PC-9 (cell line): ENCODE measurements at regions not wholly inside any gene's neighbourhood (a gene's known extent, or its start where the extent isn't known, plus 50 kb on each side); places are given as distances from the start of the nearest gene placed in this dataset.

Experiments
- BruUV-seq: library from RNA; stranded (reverse); fragments of 400-500 nt; replicated peaks from 2 replicates; lab custom pipeline; 2021; lab: Mats Ljungman, UMichigan
- CTCF ChIA-PET: fragments of 300-600 bp; sonication (Branson Sonifier 250); formaldehyde crosslinking; loops from one replicate; lab custom pipeline; 2022; ENCODE audit warnings: antibody characterized with exemption; lab: Charles Lee
- POLR2A ChIA-PET: fragments of 300-600 bp; sonication (Branson Sonifier 250); formaldehyde crosslinking; loops from one replicate; lab custom pipeline; 2022; ENCODE audit warnings: antibody characterized with exemption; ENCODE audit not compliant: unreplicated experiment; lab: Charles Lee
- DNase-seq, 2 experiments: peaks; one replicate each; pipeline versions ENCODE4 v3.0.0 to v3.0.0-alpha.2; 2015 to 2022; ENCODE audit warnings: mixed read lengths in 1 of 2
- H2AFZ ChIP-seq: fragments of 200-600 bp; sonication (generic); 2 replicates; pipeline ENCODE4 v1.8.1; 2017; ENCODE audit warnings: antibody characterized with exemption
- H3F3A ChIP-seq: fragments of 200-600 bp; sonication (generic); 2 replicates; pipeline ENCODE4 v1.8.1; 2017; ENCODE audit warnings: antibody characterized with exemption, mild to moderate bottlenecking, low read depth; ENCODE audit not compliant: insufficient read depth
- H3K27ac ChIP-seq: fragments of 200-600 bp; sonication (generic); 2 replicates; pipeline ENCODE4 v1.6.1; 2016; ENCODE audit warnings: mixed run types
- H3K27me3 ChIP-seq: fragments of 200-600 bp; sonication (generic); 2 replicates; pipeline ENCODE4 v1.6.1; 2016; ENCODE audit warnings: low read depth, mixed run types; ENCODE audit not compliant: insufficient read depth
- H3K36me3 ChIP-seq: fragments of 200-600 bp; sonication (generic); 2 replicates; pipeline ENCODE4 v1.6.1; 2016; ENCODE audit warnings: low read depth, mixed run types
- H3K4me1 ChIP-seq: fragments of 200-600 bp; sonication (generic); replicated peaks from 2 replicates; pipeline ENCODE4 v1.6.1; 2016; ENCODE audit warnings: mixed run types; ENCODE audit not compliant: insufficient read depth
- H3K4me2 ChIP-seq: fragments of 200-600 bp; sonication (generic); 2 replicates; pipeline ENCODE4 v1.6.1; 2017; ENCODE audit warnings: mixed run types
- H3K4me3 ChIP-seq: fragments of 200-600 bp; sonication (generic); 2 replicates; pipeline ENCODE4 v1.6.1; 2016; ENCODE audit warnings: mixed run types
- H3K79me2 ChIP-seq: fragments of 200-600 bp; sonication (generic); 2 replicates; pipeline ENCODE4 v1.6.1; 2017; ENCODE audit warnings: low read depth, mixed run types
- H3K9me2 ChIP-seq: fragments of 200-600 bp; sonication (generic); 2 replicates; pipeline ENCODE4 v1.8.1; 2017; ENCODE audit warnings: mild to moderate bottlenecking; ENCODE audit not compliant: insufficient read depth
- H3K9me3 ChIP-seq: fragments of 200-600 bp; sonication (generic); 2 replicates; pipeline ENCODE4 v1.8.1; 2016; ENCODE audit warnings: low read depth; ENCODE audit not compliant: insufficient read depth
- H4K20me1 ChIP-seq: fragments of 200-600 bp; sonication (generic); 2 replicates; pipeline ENCODE4 v1.8.1; 2017; ENCODE audit not compliant: insufficient read depth
- EZH2 ChIP-seq: fragments of 200-600 bp; sonication (generic); IDR thresholded peaks from 2 replicates; pipeline ENCODE4 v1.8.0; 2017; ENCODE audit warnings: antibody characterized with exemption, low read depth
- intact Hi-C: fragments of 100-400 bp; cut with micrococcal nuclease; formaldehyde crosslinking; loops from one replicate; pipeline ENCODE4 v1.10.0; 2022; ENCODE audit not compliant: unreplicated experiment
- TF ChIP-seq, protein P1 (sequence below): fragments of 200-600 bp; sonication (generic); conservative IDR thresholded peaks from 2 replicates; pipeline ENCODE4 v1.6.1; 2017; ENCODE audit warnings: mixed run types, antibody characterized with exemption, mild to moderate bottlenecking, moderate library complexity

DNA sequence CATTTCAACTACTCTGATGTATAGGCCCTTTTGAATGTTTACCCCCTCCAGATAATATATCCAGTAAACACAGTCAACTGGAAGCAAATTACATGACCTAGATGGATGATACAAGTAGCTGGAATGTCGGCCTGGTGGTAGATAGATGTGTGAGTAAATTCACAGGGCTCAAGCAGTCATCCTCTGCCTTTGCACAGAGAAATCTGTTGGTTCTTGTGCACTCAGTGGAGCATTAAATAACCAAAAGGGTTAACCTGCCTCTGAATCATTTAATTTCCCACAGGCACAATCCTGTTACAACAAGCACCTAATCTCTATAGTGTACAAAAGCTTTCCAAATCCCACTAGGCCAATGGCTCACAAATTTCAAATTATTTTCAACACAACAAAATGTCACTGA is 668.3 kb downstream of the DNAH5 start:
- no peak overlapping the region for H3K4me3 ChIP-seq
- no TSS peak for BruUV-seq
- H3K9me2 ChIP-seq, result no peaks in the 10 kb centered on the region
- intact Hi-C loops, result no loop called here
- H3F3A ChIP-seq, result no peaks in the 10 kb centered on the region
- no peak for DNase-seq
- no peak overlapping the region for H3K4me2 ChIP-seq
- no peaks in the 10 kb centered on the region for H3K9me3 ChIP-seq
- H3K79me2 ChIP-seq, result no peaks in the 10 kb centered on the region
- H3K4me1 ChIP-seq, result no peaks in the 10 kb centered on the region
- H3K36me3 ChIP-seq, result no peaks in the 10 kb centered on the region
- ChIA-PET POLR2A (no interaction called here), CTCF (no interaction called here)
- TF ChIP-seq EZH2, result no peak
- TF ChIP-seq, protein P1, sequence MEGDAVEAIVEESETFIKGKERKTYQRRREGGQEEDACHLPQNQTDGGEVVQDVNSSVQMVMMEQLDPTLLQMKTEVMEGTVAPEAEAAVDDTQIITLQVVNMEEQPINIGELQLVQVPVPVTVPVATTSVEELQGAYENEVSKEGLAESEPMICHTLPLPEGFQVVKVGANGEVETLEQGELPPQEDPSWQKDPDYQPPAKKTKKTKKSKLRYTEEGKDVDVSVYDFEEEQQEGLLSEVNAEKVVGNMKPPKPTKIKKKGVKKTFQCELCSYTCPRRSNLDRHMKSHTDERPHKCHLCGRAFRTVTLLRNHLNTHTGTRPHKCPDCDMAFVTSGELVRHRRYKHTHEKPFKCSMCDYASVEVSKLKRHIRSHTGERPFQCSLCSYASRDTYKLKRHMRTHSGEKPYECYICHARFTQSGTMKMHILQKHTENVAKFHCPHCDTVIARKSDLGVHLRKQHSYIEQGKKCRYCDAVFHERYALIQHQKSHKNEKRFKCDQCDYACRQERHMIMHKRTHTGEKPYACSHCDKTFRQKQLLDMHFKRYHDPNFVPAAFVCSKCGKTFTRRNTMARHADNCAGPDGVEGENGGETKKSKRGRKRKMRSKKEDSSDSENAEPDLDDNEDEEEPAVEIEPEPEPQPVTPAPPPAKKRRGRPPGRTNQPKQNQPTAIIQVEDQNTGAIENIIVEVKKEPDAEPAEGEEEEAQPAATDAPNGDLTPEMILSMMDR, result no peak
- no peaks in the 10 kb centered on the region for H3K27me3 ChIP-seq
- H4K20me1 ChIP-seq, result no peaks in the 10 kb centered on the region
- no peak overlapping the region for H3K27ac ChIP-seq
- H2AFZ ChIP-seq, result no peak overlapping the region

DNA sequence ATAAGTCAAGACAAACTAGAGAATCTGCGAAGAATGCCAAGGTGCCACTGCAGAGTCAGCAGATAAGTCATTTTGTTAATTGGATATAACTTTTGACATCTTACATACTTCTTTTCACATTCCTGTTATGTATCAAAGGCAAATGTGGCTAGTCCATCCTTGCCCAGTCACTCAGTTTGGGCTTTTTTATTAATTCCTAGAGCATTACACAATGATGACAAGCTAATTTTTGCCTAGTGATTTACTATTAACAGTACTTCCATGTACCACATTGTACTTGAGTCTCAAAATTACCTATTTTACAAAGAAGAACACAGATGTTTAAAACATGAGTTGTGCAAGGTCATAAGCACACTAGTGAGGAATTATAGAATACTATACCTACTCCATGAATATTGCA is 680.8 kb downstream of the DNAH5 start:
- H3K4me3 ChIP-seq, result no peak overlapping the region
- intact Hi-C loops, result no loop called here
- no peaks in the 10 kb centered on the region for H3K4me1 ChIP-seq
- H2AFZ ChIP-seq, result no peak overlapping the region
- POLR2A ChIA-PET, result no interaction called here
- no peak overlapping the region for H3K27ac ChIP-seq
- CTCF ChIA-PET, result no interaction called here
- H3F3A ChIP-seq, result no peaks in the 10 kb centered on the region
- H3K9me2 ChIP-seq, result no peaks in the 10 kb centered on the region
- DNase-seq, result no peak
- H3K27me3 ChIP-seq, result no peaks in the 10 kb centered on the region
- TF ChIP-seq, protein P1, result no peak
- no peak for TF ChIP-seq EZH2
- H3K79me2 ChIP-seq, result no peaks in the 10 kb centered on the region
- no peaks in the 10 kb centered on the region for H3K9me3 ChIP-seq
- H3K36me3 ChIP-seq, result no peaks in the 10 kb centered on the region
- no peak overlapping the region for H3K4me2 ChIP-seq
- H4K20me1 ChIP-seq, result no peaks in the 10 kb centered on the region
- no TSS peak for BruUV-seq

DNA sequence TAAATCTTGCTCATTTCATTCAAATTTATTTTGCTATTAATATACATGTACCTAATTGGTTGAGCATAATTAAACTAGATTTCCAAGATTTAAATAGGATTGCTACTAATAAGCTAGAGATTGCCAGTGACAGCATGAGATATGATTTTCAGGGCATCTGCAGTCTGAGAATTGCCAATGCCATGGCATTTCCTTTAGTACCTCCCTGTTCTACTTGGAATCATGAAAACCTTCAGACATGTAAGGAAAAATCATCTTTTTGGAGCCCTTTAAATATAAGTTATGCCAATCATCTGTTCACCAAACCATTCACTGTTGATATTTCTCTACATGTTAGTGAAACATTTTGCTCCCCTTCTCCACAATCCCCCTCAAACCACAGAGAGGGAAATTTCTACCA is 691.4 kb downstream of the DNAH5 start:
- intact Hi-C loops, result loop anchor here (10.0 kb wide), 1 partner anchor 702 kb away; no protein-coding TSS in a partner anchor
- Histone ChIP-seq H2AFZ (no peak overlapping the region), H3K4me2 (no peak overlapping the region), H3K79me2 (no peaks in the 10 kb centered on the region), H3K36me3 (no peaks in the 10 kb centered on the region), H3K27me3 (no peaks in the 10 kb centered on the region), H3F3A (no peaks in the 10 kb centered on the region), H4K20me1 (no peaks in the 10 kb centered on the region), H3K4me1 (no peaks in the 10 kb centered on the region), H3K27ac (no peak overlapping the region), H3K9me2 (no peaks in the 10 kb centered on the region), H3K4me3 (no peak overlapping the region), H3K9me3 (no peaks in the 10 kb centered on the region)
- ChIA-PET POLR2A (no interaction called here), CTCF (interaction anchor here (0.6 kb wide), 1 partner anchor 59 kb away, joined by 3 read pairs; no protein-coding TSS in a partner anchor)
- DNase-seq, result no peak
- no TSS peak for BruUV-seq
- TF ChIP-seq, protein P1, result no peak
- TF ChIP-seq EZH2, result no peak
